RWPE2 (cell line): ENCODE measurements at regions not wholly inside any gene's neighbourhood (a gene's known extent, or its start where the extent isn't known, plus 50 kb on each side); places are given as distances from the start of the nearest gene placed in this dataset.
"Not testable (repeated sequence)": the region's sequence is repeated elsewhere in the genome, so short reads cannot be mapped to it uniquely, and the experiment has no call there.

Experiments
- ATAC-seq: fragments of 200-7000 bp; cut with Tn5 transposase; 3 replicates; pipeline ENCODE4 v1.9.1; 2021; ENCODE audit warnings: low read depth
- DNase-seq: peaks from one replicate; pipeline ENCODE4 v3.0.0-alpha.2; 2020; ENCODE audit warnings: low spot score
- H3K27ac ChIP-seq: fragments of 450-650 bp; 2 replicates; pipeline ENCODE4 v1.5.1; 2017; ENCODE audit warnings: mild to moderate bottlenecking; ENCODE audit not compliant: poor library complexity, severe bottlenecking
- H3K27me3 ChIP-seq: fragments of 250-450 bp; sonication (Bioruptor Pico); 2 replicates; pipeline ENCODE4 v1.5.1; 2021; ENCODE audit warnings: mild to moderate bottlenecking, moderate library complexity; ENCODE audit not compliant: insufficient read depth, poor library complexity, severe bottlenecking
- H3K36me3 ChIP-seq: fragments of 250-450 bp; sonication (Bioruptor Pico); 2 replicates; pipeline ENCODE4 v1.5.1; 2020; ENCODE audit warnings: low read depth, mild to moderate bottlenecking, moderate library complexity
- H3K4me1 ChIP-seq: fragments of 250-450 bp; sonication (Bioruptor Pico); 2 replicates; pipeline ENCODE4 v1.5.1; 2021; ENCODE audit warnings: mild to moderate bottlenecking, moderate library complexity; ENCODE audit not compliant: insufficient read depth, poor library complexity, severe bottlenecking
- H3K4me3 ChIP-seq: fragments of 250-450 bp; sonication (Bioruptor Pico); 2 replicates; pipeline ENCODE4 v1.5.1; 2021; ENCODE audit warnings: mild to moderate bottlenecking, moderate library complexity; ENCODE audit not compliant: severe bottlenecking
- H3K9me3 ChIP-seq: fragments of 250-450 bp; sonication (Bioruptor Pico); 2 replicates; pipeline ENCODE4 v1.5.1; 2021; ENCODE audit warnings: mild to moderate bottlenecking, moderate library complexity; ENCODE audit not compliant: severe bottlenecking

DNA sequence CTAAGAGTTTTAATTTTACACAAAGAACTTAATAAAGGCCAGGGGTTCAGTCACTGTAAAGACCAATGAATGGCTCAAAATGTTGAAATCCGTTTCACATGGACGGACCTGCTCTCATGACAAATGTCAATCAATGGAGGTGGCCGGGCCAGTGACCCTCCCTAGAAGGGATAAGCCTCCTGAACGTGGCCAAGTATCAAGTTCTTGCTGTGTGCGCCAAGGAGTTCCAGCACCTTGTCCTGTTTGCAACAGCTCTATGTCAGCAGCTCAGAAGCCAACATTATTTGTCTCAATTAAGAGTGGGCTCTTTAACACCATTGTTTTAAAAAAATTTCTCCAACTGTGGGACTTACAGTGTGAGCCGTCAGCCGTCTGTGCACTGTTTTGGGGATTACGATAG is 4028.7 kb upstream of the TPTE start:
- not testable (repeated sequence) for H3K9me3 ChIP-seq, H3K4me1 ChIP-seq, DNase-seq, H3K4me3 ChIP-seq, H3K27ac ChIP-seq, H3K36me3 ChIP-seq, H3K27me3 ChIP-seq, ATAC-seq

DNA sequence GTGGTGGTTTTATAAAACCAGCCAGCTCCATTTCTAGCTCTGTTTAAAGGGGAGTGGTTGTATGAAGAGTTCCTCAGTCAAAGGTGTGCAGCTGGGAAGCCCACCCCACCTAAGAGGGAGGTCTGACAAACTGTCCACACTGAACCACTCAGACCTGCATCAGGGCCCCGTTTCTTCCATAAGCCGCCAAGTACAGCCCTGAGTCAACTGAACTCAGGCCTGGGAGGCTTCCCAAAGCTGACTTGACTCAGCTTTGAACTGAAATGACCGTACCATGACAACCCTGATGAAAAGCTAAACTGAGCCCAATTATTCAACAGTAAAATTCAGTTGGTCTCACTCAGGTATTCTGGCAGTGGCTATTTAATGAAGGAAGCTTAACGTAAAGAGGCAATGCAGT is 4027.4 kb upstream of the TPTE start:
- not testable (repeated sequence) for H3K36me3 ChIP-seq, H3K27ac ChIP-seq, ATAC-seq, H3K4me3 ChIP-seq, H3K27me3 ChIP-seq, H3K9me3 ChIP-seq, DNase-seq, H3K4me1 ChIP-seq

DNA sequence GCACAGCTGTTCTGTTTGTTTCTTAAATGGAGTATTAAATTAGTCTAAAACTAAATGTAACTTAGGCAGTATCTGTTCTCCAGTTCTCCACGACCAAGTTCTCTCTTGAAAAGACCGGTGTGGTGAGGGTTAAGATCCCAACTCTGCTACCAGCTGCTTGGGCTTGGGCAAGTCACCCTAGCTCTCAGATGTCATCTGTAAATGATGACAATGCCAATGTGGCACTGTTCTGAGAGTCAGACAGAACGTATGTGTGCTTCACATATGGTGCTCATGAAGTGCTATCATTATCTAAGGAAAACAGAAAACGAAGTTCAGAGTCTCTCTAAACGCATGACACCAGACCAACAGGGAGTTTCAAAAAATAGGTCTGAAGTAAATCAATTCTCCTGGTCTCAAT is 4025.0 kb upstream of the TPTE start:
- not testable (repeated sequence) for H3K27me3 ChIP-seq, H3K27ac ChIP-seq, H3K4me3 ChIP-seq, H3K36me3 ChIP-seq, H3K4me1 ChIP-seq, ATAC-seq, DNase-seq, H3K9me3 ChIP-seq

DNA sequence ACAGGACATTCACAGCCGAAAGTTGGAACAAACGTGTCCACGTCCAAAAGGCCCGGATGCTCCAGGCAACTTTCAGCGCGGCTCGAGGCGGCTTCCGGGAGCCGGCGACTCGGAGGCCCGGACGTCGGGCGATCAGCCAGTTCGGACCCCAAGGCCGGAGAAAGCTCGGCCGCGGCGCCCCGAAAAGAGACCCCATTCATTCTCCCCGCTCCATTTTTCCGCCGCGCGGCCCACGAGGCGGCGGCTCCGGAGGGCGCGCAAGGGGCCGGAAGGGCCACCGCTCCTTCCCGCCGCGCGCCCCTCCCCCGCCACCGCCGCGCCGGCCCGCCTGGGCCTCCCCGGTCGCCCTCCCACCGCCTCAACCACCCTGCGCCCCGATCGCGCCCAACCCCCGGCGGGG is 4022.7 kb upstream of the TPTE start:
- not testable (repeated sequence) for H3K4me1 ChIP-seq, ATAC-seq, H3K27me3 ChIP-seq, DNase-seq, H3K36me3 ChIP-seq, H3K4me3 ChIP-seq, H3K27ac ChIP-seq, H3K9me3 ChIP-seq

DNA sequence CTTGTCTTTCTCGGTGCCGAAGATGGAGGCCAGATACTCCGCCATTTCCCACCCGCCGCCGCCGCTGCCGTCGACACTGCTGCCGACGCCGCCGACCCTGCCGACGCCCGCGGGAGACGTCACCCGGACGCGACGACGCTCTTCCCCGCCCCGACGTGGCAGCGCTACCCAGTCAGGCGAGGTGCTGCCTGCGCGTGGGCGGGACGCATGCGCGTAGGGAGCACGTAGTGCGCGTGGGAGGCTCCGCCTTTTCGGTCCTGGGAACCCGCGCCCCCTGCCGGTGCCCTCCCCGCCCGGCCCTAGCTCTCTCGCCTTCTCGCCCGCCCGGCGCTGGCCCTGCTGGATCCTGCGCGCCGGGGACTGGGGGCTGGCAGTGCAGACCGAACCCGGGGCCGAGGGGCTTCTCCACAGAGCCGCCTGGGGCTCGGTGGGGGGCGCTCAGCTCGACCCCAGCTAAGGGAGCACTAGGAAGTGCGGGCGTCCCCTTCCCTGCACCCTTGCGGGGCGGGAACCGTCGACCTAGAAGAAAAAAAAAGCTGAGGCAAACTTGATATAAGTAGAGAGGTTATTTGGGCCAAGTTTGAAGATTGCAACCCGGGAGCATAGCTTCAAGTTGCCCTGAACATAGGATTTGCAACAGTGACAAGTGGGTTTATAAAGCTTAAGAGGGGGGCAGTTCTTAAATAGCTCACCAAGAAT is 4022.1 kb upstream of the TPTE start:
- not testable (repeated sequence) for H3K36me3 ChIP-seq, H3K9me3 ChIP-seq, H3K27me3 ChIP-seq, H3K4me3 ChIP-seq, DNase-seq, H3K27ac ChIP-seq, H3K4me1 ChIP-seq
- ATAC-seq = peak; percentile 96

DNA sequence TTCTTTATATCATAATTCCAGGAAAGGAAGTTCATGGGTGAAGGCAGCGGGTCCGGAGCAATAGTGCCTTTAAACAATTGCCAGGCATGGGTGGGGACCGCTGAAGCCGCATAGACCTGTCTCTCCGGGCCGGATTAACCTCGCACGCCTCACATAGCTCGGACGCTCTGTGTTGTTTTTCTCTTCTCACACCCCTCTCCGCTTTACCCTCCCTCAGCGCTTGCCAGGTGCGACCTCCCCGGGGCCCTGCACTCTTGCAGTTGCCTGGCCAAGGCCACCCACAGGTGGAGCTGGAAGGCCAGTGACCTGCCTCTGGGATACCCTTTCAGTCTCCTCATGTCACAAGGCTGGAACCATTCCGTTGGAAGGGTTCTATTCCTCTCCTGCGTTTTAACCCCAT is 4021.5 kb upstream of the TPTE start:
- H3K4me1 ChIP-seq, H3K36me3 ChIP-seq, H3K9me3 ChIP-seq, H3K4me3 ChIP-seq, DNase-seq, H3K27ac ChIP-seq, H3K27me3 ChIP-seq: not testable (repeated sequence)
- peak; percentile 40; the same call in 2 of the 3 replicates for ATAC-seq

DNA sequence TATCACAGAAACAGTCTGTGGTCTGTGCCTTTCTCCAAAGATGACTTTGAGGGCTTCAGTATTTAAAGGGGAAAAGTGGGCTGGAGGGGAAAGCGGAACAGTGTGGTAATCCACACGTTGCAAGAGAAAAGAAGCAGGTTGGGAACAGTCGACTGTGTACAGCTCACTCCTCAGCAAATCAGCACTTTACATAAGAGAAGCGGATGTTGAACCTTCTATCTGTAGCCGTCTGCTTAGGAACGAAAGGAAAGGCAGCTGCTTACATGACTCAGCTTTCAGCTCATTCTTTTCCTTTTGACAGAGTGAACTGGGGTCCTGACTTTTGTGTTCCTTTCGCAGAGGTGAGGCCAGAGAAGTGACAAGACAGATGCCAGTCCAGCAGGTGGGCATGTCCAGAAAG is 4020.7 kb upstream of the TPTE start:
- ATAC-seq, H3K36me3 ChIP-seq, H3K27ac ChIP-seq, H3K9me3 ChIP-seq, H3K4me1 ChIP-seq, H3K27me3 ChIP-seq, H3K4me3 ChIP-seq, DNase-seq: not testable (repeated sequence)

DNA sequence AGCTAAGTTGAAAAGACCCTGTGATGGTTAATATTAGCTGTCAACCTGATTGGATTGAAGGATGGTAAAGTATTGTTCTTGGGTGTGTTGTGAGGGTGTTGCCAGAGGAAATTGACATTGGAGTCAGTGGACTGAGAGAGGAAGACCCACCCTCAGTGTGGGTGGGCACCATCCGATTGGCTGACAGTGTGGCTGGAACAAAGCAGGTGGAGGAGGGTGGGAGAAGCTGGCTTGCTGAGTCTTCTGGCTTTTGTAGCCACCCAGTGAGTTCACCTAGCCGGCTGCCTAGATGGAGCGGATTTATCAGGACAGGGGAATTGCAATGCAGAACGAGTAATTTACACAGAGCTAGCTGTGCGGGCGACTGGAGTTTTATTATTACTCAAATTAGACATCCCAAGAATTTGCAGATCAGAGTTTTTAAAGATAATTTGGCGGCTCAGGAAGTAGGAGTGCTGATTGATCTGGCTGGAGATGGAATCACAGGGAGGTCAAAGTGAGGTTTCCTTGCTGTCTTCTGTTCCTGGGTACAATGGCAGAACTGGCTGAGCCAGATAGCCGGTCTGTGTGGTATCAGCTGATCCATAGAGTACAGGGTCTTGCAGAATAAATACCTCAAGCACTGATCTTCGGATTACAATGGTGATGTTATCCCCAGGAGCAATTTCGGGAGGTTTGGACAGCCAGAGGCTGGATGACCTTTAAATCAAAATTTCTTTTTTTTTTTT is 4015.1 kb upstream of the TPTE start:
- not testable (repeated sequence) for ATAC-seq, H3K27me3 ChIP-seq, H3K4me3 ChIP-seq, H3K9me3 ChIP-seq, H3K27ac ChIP-seq, H3K4me1 ChIP-seq, H3K36me3 ChIP-seq, DNase-seq

DNA sequence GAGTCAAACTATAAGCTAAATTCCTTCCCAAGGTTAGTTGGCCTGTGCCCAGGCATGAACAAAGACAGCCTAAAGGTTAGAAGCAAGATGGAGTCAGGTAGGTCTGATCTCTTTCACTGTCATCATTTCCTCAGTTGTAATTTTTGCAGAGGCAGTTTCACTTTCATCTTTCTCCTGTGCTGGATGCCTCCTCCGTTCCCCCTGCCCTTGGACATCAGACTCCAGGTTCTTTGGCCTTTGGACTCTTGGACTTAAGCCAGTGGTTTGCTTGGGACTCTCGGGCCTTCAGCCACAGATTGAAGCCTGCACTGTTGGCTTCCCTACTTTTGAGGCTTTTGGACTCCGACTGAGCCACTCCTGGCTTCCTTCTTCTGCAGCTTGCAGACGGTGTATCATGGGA is 4013.8 kb upstream of the TPTE start:
- ATAC-seq, H3K27ac ChIP-seq, H3K4me3 ChIP-seq, H3K4me1 ChIP-seq, H3K27me3 ChIP-seq, H3K36me3 ChIP-seq, H3K9me3 ChIP-seq, DNase-seq: not testable (repeated sequence)

DNA sequence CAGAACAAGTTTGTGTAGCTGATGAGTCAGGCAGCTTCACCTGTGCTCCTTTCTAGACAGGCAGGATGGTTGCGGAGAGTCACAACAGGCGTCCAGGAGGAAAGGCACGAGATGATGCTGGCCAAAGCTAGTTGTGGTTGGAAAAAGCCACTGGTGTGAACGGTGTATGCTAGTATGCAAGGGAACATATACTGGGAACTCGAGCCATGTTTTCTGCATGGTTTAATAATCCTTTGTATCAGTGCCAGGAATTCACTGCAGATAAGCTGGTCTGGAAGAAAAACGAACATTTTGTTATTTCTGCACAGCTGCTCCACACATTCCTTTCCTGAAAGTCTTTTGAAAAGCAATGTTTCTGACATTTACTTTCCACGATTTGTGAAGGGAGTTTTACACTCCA is 3999.6 kb upstream of the TPTE start:
- not testable (repeated sequence) for H3K27me3 ChIP-seq, H3K4me3 ChIP-seq, DNase-seq, H3K27ac ChIP-seq, H3K4me1 ChIP-seq, H3K36me3 ChIP-seq, H3K9me3 ChIP-seq, ATAC-seq

DNA sequence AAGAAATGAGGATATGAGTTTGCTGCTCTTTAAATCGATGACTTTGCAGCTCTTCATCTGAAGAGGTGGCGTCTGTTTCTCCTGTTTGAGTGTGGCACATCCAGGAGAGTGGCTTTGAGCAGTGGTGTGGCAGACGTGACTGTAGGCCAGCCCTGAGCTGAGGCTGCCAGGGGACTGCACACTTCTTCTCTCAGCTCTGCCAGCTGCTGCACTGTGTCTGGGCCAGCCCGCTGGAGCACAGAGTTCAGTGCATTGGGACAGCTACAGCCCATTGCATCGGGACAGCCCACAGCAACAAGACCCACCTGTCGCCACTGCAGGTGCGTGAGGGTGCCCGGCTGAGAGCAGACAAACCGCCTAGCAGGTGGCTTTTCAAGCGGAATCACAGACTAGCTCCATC is 3995.2 kb upstream of the TPTE start:
- H3K27me3 ChIP-seq, H3K9me3 ChIP-seq, DNase-seq, H3K27ac ChIP-seq, ATAC-seq, H3K36me3 ChIP-seq, H3K4me1 ChIP-seq, H3K4me3 ChIP-seq: not testable (repeated sequence)
